Activated naive CD8-positive, alpha-beta T cell treated with anti-CD3 and anti-CD28 coated beads for 36 hours (primary cell): ENCODE measurements at regions not wholly inside any gene's neighbourhood (a gene's known extent, or its start where the extent isn't known, plus 50 kb on each side); places are given as distances from the start of the nearest gene placed in this dataset.
"Not testable (repeated sequence)": the region's sequence is repeated elsewhere in the genome, so short reads cannot be mapped to it uniquely, and the experiment has no call there.

ENCODE experiments used
- DNase-seq: peaks from one replicate; pipeline ENCODE4 v3.0.0; 2021
- H3K27ac Mint-ChIP-seq: one replicate; pipeline ENCODE4 v1.8.0; 2022; ENCODE audit warnings: mild to moderate bottlenecking, moderate library complexity, mixed read lengths
- H3K27me3 Mint-ChIP-seq: one replicate; pipeline ENCODE4 v1.8.0; 2022; ENCODE audit warnings: mild to moderate bottlenecking, mixed read lengths
- H3K36me3 Mint-ChIP-seq: one replicate; pipeline ENCODE4 v1.8.0; 2021; ENCODE audit warnings: mild to moderate bottlenecking, mixed read lengths
- H3K4me1 Mint-ChIP-seq: one replicate; pipeline ENCODE4 v1.8.0; 2021; ENCODE audit warnings: mixed read lengths
- H3K4me3 Mint-ChIP-seq: one replicate; pipeline ENCODE4 v1.8.0; 2022; ENCODE audit warnings: mild to moderate bottlenecking, moderate library complexity, mixed read lengths
- H3K9me3 Mint-ChIP-seq: one replicate; pipeline ENCODE4 v1.8.0; 2022; ENCODE audit warnings: mixed read lengths

DNA sequence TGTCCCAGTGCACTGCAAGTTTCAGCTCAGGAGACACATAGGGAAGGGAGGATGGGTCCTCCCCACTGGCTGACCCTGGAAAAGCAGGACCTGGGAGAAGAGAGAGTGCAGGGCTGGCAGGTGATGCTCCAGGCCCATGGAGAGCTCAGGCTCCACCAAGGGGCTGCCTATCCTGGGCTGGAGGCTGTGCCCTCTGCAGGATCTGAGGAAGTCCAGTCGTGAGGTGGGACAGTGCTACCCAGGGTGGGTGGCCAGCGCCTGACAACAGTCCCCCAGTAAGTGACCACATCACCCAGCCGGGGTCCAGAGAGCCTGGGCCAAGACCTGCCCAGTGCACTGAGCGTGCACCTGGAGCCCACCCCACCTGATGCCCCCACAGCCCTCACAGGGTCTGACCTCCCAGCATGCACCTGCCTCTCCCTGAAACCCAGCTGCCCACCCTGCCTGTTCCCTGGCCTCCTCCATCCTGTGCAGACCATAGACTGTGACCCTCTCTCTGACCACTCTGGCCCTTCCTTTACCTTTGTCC is 626.1 kb upstream of the DEFB115 start:
- H3K9me3 Mint-ChIP-seq, H3K4me3 Mint-ChIP-seq, H3K27me3 Mint-ChIP-seq, H3K4me1 Mint-ChIP-seq, H3K27ac Mint-ChIP-seq, DNase-seq, H3K36me3 Mint-ChIP-seq: not testable (repeated sequence)

DNA sequence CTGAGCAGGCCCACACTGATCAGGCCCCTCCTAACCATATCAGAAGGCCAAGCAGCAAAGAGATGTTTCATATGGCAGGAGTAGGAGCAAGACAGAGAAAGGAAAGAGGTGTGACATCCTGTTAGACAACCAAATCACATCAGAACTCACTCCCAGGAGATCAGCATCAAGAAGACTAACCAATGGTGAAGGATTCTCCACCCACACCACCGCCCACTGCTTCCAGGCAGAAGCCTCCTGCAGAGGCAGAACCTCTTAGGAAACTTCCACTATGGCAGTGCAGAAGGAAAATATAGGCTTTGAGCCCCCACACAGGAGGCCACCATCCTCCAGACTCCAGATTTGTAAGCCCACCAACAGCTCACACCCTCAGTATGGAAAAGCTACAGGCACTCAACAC is 624.7 kb upstream of the DEFB115 start:
- not testable (repeated sequence) for H3K4me1 Mint-ChIP-seq, H3K4me3 Mint-ChIP-seq, H3K27me3 Mint-ChIP-seq, DNase-seq, H3K9me3 Mint-ChIP-seq, H3K27ac Mint-ChIP-seq, H3K36me3 Mint-ChIP-seq

DNA sequence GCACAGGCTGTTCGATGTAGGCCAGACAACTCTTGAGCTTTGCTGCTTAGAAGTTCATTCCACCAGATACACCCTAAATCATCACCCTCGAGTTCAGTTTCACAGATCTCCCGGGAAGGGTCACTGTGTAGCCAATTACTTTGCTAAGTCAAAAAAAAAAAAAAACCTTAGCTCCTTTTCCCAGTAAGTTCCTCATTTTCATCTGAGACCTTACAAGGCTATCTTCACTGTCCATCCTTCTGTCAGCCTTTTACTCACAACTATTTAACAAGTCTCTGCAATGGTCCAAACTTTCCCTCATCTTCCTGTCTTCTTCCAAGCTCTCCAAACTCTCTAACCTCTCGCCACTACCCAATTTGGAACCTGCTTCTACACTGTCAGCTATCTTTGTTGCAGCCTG is 615.9 kb upstream of the DEFB115 start:
- H3K4me1 Mint-ChIP-seq, H3K27ac Mint-ChIP-seq, H3K4me3 Mint-ChIP-seq, H3K36me3 Mint-ChIP-seq, H3K27me3 Mint-ChIP-seq, DNase-seq, H3K9me3 Mint-ChIP-seq: not testable (repeated sequence)

DNA sequence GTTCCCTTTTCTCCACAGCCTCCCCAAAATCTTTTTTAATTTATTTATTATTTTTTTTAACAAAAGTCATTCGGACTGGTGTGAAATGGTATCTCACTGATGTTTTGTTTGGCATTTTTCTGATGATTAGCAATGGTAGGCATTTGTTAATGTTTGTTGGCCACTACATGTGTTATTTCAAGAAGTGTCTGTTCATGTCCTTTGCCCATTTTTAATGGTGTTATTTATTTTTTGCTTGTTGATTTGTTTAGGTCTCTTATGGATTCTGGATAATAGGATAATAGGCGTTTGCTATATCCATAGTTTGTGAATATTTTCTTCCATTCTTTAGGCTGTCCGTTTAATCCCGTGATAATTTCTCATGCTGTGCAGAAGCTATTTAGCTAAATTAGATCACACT is 596.5 kb upstream of the DEFB115 start:
- H3K27me3 Mint-ChIP-seq, H3K4me1 Mint-ChIP-seq, H3K27ac Mint-ChIP-seq, H3K9me3 Mint-ChIP-seq, H3K4me3 Mint-ChIP-seq, H3K36me3 Mint-ChIP-seq, DNase-seq: not testable (repeated sequence)

DNA sequence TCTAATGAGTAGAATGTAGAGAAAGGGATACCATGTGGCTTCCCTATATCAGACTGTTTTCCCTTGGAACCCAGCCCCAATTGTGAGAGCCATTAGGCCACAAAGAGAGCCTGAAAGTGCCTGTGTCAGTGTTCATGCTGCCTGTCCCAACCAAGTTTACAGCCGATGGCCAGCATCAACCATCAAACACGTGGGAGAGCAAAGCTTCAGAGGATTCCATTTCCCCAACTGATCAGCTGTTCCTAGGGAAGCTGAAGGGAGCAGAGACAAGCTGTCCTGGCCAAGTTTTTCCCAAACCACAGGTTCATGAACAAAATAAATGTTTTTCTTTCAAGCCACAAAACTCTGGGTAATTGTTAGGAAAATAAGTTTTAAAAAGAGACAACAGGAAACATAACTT is 589.0 kb upstream of the DEFB115 start:
- not testable (repeated sequence) for DNase-seq, H3K4me1 Mint-ChIP-seq, H3K9me3 Mint-ChIP-seq, H3K4me3 Mint-ChIP-seq, H3K27ac Mint-ChIP-seq, H3K36me3 Mint-ChIP-seq, H3K27me3 Mint-ChIP-seq

DNA sequence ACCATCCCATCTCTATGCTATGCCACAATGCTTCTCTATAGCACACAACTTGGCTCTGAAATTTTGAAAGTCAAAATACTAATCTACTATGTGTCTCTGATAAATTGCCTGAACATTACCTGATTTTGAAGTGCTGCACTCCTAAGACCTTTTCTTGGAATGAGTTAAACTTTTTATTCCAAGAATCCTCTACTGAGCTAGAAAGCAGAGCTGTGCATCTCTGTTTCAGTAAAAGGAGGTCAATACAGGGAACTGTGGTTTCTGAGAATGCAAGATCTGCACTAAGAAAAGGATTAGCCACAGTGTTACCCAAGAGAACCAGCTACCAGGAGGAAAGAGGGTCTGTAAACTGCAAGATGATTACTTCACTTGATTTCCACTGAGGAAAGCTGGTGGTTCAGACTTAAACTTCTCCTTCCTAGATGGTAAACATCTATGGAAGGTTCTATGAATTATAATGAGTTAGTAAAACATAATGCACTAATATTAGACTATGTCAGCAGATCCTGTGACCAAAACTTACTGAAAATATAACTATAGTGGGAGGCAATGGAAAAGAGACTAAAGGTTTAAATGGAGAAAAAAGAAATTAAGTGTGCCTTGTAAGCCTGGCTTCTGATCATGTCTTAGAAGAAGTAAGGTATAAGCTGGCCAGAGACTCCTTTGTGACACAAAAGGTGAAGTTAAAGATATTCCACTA is 588.0 kb upstream of the DEFB115 start:
- not testable (repeated sequence) for H3K4me3 Mint-ChIP-seq, H3K9me3 Mint-ChIP-seq, H3K27ac Mint-ChIP-seq, H3K36me3 Mint-ChIP-seq, DNase-seq, H3K4me1 Mint-ChIP-seq, H3K27me3 Mint-ChIP-seq

DNA sequence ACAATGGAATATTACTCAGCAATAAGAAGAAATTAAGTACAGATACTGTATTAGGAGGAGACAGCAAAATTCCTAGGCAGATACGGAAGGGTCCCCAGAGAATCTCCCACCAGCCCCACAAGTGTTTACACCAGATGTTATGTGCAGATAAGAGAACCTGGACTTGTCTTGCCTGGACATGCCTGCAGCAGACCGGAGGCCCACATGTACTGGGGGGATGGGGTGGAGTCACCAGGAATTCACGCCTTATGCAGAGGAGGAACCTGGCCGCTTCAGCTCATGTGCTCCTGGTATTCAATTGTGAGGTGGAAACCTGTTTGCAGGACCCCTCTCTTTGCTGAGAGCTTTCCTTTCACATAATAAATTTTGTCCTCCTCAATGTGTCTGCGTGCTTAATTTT is 586.3 kb upstream of the DEFB115 start:
- not testable (repeated sequence) for H3K36me3 Mint-ChIP-seq, H3K4me1 Mint-ChIP-seq, H3K4me3 Mint-ChIP-seq, H3K9me3 Mint-ChIP-seq, H3K27me3 Mint-ChIP-seq, DNase-seq, H3K27ac Mint-ChIP-seq

DNA sequence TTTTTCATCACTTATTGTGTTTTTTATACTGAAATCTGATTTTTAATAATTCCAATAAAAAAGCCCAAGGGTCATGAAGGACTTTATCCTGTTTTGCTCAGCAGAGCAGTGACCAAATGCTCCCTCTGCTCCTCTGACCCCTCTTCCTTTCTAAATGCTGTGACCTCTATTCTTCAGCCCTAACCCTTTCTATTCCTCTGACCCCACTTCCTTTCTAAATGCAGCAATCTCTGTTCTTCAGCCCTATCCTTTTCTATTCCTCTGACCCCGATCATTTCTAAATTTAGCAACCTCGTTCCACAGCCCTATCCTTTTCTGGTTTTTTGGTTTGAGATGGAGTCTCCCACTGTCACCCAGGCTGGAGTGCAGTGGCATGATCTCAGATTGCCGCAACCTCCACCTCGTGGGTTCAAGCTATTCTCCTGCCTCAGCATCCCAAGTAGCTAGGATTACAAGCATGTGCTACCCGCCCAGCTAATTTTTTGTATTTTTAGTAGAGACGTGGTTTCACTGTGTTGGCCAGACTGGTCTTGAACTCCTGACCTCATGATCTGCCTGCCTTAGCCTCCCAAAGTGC is 581.4 kb upstream of the DEFB115 start:
- not testable (repeated sequence) for H3K36me3 Mint-ChIP-seq, H3K9me3 Mint-ChIP-seq, H3K27ac Mint-ChIP-seq, H3K27me3 Mint-ChIP-seq, DNase-seq, H3K4me1 Mint-ChIP-seq, H3K4me3 Mint-ChIP-seq

DNA sequence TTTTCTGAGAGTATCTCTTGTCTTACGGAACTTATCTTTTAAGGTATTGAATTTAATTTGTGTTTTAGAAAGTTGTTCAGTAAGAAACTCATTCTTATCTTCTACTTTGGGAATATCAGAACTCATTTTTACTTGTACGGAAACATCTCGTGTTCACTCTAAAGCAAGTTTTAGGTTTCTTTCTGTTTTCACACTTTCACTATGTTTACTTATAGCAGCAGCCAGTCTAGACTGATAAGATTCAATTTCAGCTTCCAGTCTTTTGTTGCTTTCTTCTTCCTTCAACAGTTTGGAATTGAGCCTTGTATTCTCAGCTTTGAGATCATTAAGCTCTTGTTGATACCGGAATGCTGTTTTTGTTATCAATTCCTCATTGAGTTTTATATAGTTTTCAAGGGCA is 575.2 kb upstream of the DEFB115 start:
- H3K9me3 Mint-ChIP-seq, H3K4me3 Mint-ChIP-seq, H3K36me3 Mint-ChIP-seq, DNase-seq, H3K27ac Mint-ChIP-seq, H3K4me1 Mint-ChIP-seq, H3K27me3 Mint-ChIP-seq: not testable (repeated sequence)

DNA sequence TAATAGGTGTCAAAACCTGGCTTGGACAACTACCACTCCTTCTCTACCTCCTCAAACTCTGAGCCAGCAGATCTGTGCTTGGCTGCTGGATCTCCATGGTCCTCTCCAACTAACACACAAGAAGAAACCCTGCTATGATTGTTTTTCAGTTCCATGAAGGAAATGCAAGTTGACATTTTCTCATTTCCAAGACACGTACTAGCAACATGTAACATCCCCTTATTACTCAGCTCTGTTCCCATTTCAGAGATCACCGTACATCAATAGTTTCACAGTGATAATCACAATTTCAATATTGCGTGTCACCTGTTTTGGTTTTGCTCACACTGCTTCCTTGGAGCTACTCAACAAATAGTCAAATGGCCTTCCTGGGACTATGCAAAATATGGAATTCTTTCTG is 544.6 kb upstream of the DEFB115 start:
- not testable (repeated sequence) for H3K27ac Mint-ChIP-seq, DNase-seq, H3K4me1 Mint-ChIP-seq, H3K27me3 Mint-ChIP-seq, H3K36me3 Mint-ChIP-seq, H3K4me3 Mint-ChIP-seq, H3K9me3 Mint-ChIP-seq

DNA sequence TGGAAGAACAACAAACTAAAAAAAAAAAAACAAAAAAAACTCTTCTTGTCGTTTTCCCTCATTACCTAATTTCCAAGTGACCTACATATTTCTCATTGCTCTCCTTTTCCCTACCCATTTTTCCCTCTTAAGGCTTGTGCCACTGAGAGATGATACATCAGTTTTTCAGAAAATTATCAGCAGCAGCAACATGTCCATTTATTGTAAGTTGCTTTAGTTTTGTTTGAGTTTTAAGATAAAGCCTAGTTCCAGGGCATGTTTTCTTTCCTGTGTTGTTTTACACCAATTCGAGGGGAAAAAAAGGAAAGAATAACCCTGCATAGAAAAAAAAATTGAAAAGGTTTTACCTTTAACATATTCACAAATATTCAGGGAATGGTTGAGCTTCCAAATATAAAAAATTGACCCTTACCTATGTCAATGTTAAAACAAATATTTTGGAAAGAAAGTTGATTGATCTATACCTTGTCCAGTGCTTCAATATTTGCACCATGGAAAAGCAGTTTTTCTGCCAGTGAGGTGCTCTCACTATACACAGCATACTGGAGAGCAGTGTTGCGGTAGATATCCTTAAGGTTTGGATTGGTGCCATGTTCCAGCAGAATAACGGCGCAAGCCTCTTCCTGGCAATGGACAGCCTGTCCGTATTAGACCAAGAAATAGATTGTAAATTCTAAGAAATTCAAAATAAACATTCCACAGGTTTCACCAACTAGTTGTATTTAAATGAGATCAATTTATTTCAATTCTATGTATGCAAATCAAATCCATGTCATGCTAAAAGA is 537.9 kb upstream of the DEFB115 start:
- H3K36me3 Mint-ChIP-seq, H3K4me3 Mint-ChIP-seq, H3K27ac Mint-ChIP-seq, DNase-seq, H3K9me3 Mint-ChIP-seq, H3K4me1 Mint-ChIP-seq: not testable (repeated sequence)
- H3K27me3 Mint-ChIP-seq = peaks cover 15% of the 10 kb centered on the region

DNA sequence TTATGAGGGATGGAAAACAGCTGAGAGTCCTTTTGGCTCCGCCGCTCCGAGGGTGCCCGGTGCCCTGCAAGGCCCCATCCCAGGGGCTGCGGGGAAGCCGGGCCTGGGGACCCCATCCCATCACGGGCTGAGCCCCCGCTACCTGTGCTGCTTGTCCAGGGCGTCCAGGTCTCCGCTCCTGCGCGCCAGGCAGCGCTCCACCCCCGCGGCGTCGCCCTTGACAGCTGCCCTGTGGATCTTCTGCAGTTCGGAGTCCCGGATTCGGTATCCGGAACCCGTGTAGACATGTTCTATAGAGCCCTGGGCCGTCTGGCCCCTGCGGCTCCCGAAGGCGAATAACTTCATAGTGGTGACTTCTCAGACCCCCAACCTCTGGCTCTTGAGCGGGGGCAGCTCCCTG is 534.0 kb upstream of the DEFB115 start:
- H3K4me1 Mint-ChIP-seq, H3K9me3 Mint-ChIP-seq, H3K27ac Mint-ChIP-seq, H3K36me3 Mint-ChIP-seq, DNase-seq: not testable (repeated sequence)
- peak overlapping the region; percentile 79 for H3K4me3 Mint-ChIP-seq
- peaks cover 25% of the 10 kb centered on the region for H3K27me3 Mint-ChIP-seq

DNA sequence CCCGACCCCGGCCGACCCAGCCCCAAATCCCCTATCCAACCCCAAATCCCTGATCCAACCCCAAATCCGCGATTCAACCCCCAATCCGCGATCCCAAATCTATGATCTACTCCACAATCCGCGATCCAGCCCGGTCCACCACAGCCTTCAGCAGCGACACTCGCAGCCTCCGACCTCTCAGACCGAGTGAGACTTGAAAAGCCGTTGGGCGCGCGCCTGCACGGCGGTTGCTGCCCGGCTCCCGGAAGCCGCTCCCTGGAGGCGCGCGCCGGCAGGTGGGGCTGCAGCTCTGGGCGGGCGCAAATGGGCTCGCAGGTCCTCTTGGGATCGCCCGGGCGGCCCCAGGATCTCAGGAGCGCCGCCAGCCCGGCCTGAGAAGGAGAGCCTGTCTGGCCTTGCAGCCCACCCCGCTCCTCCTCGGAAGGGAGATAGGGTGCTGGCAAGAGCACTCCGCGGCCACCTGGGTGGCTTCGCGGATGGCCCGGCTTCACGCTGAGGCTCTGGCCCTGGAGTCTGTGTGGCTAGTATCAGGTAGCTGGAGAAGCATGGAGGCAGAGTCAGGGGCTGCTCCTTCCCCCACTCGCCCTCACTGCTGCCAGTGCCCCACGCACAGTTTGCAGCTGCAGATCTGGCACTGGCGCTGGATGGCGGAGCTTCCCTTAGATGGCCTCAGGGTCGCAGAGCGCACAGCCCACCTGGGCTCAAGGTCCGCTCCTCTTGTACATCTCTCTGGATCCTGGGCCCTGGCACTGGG is 533.4 kb upstream of the DEFB115 start:
- not testable (repeated sequence) for H3K27ac Mint-ChIP-seq, H3K9me3 Mint-ChIP-seq, H3K36me3 Mint-ChIP-seq, H3K4me1 Mint-ChIP-seq
- Mint-ChIP-seq H3K4me3 (peak overlapping the region; percentile 79), H3K27me3 (peaks cover 22% of the 10 kb centered on the region)
- peak; percentile 33 for DNase-seq

DNA sequence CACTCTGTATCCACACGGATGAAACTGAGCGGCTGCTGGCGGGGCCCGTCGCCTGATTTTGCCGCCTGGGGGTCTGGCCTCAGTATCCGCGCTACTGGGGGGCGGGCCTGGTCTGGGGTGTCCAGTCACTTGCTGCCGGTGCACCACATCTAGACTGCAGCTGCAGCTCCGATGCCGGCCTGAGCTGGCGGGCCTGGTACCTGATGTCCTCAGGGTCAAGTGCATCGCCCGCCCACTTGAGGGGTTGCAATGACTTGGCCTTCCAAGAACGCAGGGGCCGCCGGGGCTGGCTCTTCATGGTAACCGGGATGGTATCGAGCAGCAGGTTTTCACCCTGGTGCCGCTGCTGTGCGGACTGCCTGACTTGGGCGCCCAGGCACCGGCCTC is 532.8 kb upstream of the DEFB115 start:
- H3K36me3 Mint-ChIP-seq, H3K4me3 Mint-ChIP-seq, H3K9me3 Mint-ChIP-seq, H3K4me1 Mint-ChIP-seq, DNase-seq, H3K27ac Mint-ChIP-seq: not testable (repeated sequence)
- peaks cover 21% of the 10 kb centered on the region for H3K27me3 Mint-ChIP-seq

DNA sequence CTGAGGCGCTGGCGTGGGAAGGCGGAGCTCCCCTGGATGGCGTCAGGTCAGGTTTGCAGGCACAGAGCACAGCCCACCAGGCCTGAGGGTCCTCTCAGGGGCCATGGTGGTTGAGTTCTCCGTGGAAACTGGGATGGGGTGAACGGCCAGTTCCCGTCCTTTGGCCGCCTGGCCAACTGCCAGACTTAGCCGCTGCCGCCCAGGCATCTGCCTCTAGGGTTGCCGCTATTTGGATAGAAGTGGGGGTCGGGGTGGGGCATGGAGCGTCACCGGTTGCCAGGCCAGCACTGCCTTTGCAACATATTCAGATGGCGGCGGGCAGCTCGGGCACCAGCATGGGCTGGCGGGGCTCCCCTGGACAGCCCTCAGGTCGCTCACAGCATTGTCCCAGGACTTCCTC is 532.3 kb upstream of the DEFB115 start:
- H3K4me3 Mint-ChIP-seq, H3K4me1 Mint-ChIP-seq, H3K36me3 Mint-ChIP-seq: not testable (repeated sequence)

More for the DNA sequence above, 532.3 kb upstream of the DEFB115 start:
- DNase-seq, H3K27ac Mint-ChIP-seq, H3K9me3 Mint-ChIP-seq: not testable (repeated sequence)
- peaks cover 21% of the 10 kb centered on the region for H3K27me3 Mint-ChIP-seq
